ENCODE measurements at regions not wholly inside any gene's neighbourhood (a gene's known extent, or its start where the extent isn't known, plus 50 kb on each side); places are given as distances from the start of the nearest gene placed in this dataset.

GRCh38 chr6:134381959-134382358, 64.0 kb upstream of the SGK1 start:
- TF ChIP-seq, protein P1, sequence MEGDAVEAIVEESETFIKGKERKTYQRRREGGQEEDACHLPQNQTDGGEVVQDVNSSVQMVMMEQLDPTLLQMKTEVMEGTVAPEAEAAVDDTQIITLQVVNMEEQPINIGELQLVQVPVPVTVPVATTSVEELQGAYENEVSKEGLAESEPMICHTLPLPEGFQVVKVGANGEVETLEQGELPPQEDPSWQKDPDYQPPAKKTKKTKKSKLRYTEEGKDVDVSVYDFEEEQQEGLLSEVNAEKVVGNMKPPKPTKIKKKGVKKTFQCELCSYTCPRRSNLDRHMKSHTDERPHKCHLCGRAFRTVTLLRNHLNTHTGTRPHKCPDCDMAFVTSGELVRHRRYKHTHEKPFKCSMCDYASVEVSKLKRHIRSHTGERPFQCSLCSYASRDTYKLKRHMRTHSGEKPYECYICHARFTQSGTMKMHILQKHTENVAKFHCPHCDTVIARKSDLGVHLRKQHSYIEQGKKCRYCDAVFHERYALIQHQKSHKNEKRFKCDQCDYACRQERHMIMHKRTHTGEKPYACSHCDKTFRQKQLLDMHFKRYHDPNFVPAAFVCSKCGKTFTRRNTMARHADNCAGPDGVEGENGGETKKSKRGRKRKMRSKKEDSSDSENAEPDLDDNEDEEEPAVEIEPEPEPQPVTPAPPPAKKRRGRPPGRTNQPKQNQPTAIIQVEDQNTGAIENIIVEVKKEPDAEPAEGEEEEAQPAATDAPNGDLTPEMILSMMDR (IDR thresholded peaks at IDR 0.05) = no peak
- TF ChIP-seq POLR2AphosphoS5 (IDR thresholded peaks at IDR 0.05) (no peak), POLR2A (IDR thresholded peaks at IDR 0.05) (no peak)
